GM23338 (cell line): ENCODE measurements at regions not wholly inside any gene's neighbourhood (a gene's known extent, or its start where the extent isn't known, plus 50 kb on each side); places are given as distances from the start of the nearest gene placed in this dataset.

Source experiments
- ATAC-seq: fragments of 200-7000 bp; cut with Tn5 transposase; 3 replicates; pipeline ENCODE4 v1.9.1; 2020
- DNase-seq: peaks from one replicate; pipeline ENCODE4 v3.0.0-alpha.2; 2015; ENCODE audit warnings: low spot score
- H2AFZ ChIP-seq: fragments of 200-600 bp; sonication (generic); 2 replicates; pipeline ENCODE4 v1.8.0; 2016; ENCODE audit warnings: antibody characterized with exemption, mild to moderate bottlenecking, moderate library complexity
- H3F3A ChIP-seq: fragments of 200-600 bp; sonication (generic); replicated peaks from 2 replicates; pipeline ENCODE4 v1.8.0; 2017; ENCODE audit warnings: antibody characterized with exemption, mixed run types, low read depth
- H3K27ac ChIP-seq: fragments of 200-600 bp; sonication (generic); 2 replicates; pipeline ENCODE4 v1.6.1; 2016; ENCODE audit warnings: low read depth
- H3K27me3 ChIP-seq: fragments of 200-600 bp; sonication (generic); 2 replicates; pipeline ENCODE4 v1.8.0; 2016; ENCODE audit warnings: mild to moderate bottlenecking, mixed run types, moderate library complexity; ENCODE audit not compliant: insufficient read depth
- H3K36me3 ChIP-seq: fragments of 200-600 bp; sonication (generic); 2 replicates; pipeline ENCODE4 v1.8.0; 2016; ENCODE audit warnings: mild to moderate bottlenecking; ENCODE audit not compliant: insufficient read depth
- H3K4me1 ChIP-seq: fragments of 200-600 bp; sonication (generic); 2 replicates; pipeline ENCODE4 v1.8.0; 2016; ENCODE audit warnings: mild to moderate bottlenecking, moderate library complexity; ENCODE audit not compliant: insufficient read depth
- H3K4me2 ChIP-seq: fragments of 200-600 bp; sonication (generic); 2 replicates; pipeline ENCODE4 v1.7.1; 2017; ENCODE audit warnings: mixed run types
- H3K4me3 ChIP-seq: fragments of 200-600 bp; sonication (generic); 2 replicates; pipeline ENCODE4 v1.6.1; 2016; ENCODE audit warnings: mixed run types
- H3K79me2 ChIP-seq: fragments of 200-600 bp; sonication (generic); replicated peaks from 2 replicates; pipeline ENCODE4 v1.8.0; 2017; ENCODE audit warnings: mild to moderate bottlenecking; ENCODE audit not compliant: insufficient read depth
- H3K9me2 ChIP-seq: fragments of 200-600 bp; sonication (generic); 2 replicates; pipeline ENCODE4 v1.8.0; 2017; ENCODE audit not compliant: insufficient read depth
- H4K20me1 ChIP-seq: fragments of 200-600 bp; sonication (generic); replicated peaks from 2 replicates; pipeline ENCODE4 v1.8.0; 2017; ENCODE audit warnings: mild to moderate bottlenecking; ENCODE audit not compliant: insufficient read depth
- H3K27ac Mint-ChIP-seq: 2 replicates; pipeline ENCODE4 v1.8.0; 2020; ENCODE audit warnings: inconsistent platforms, mild to moderate bottlenecking, moderate library complexity, mixed read lengths
- H3K27me3 Mint-ChIP-seq: 3 replicates; pipeline ENCODE4 v1.8.0; 2022; ENCODE audit warnings: low read depth, mild to moderate bottlenecking, moderate library complexity, mixed read lengths, inconsistent platforms; ENCODE audit not compliant: insufficient read depth, poor library complexity
- H3K36me3 Mint-ChIP-seq: 3 replicates; pipeline ENCODE4 v1.8.0; 2021; ENCODE audit warnings: low read depth, mild to moderate bottlenecking, inconsistent platforms, moderate library complexity, mixed read lengths
- H3K4me1 Mint-ChIP-seq: 3 replicates; pipeline ENCODE4 v1.8.0; 2020; ENCODE audit warnings: mild to moderate bottlenecking, inconsistent platforms, mixed read lengths
- H3K4me3 Mint-ChIP-seq: 3 replicates; pipeline ENCODE4 v1.8.0; 2021; ENCODE audit warnings: moderate library complexity, mild to moderate bottlenecking, inconsistent platforms, mixed read lengths
- H3K9me3 Mint-ChIP-seq: 3 replicates; pipeline ENCODE4 v1.8.0; 2020; ENCODE audit warnings: moderate library complexity, mild to moderate bottlenecking, inconsistent platforms, mixed read lengths
- CREB1 ChIP-seq: fragments of 250-450 bp; sonication (Bioruptor Pico); IDR thresholded peaks from 2 replicates; pipeline ENCODE4 v1.5.0; 2020; ENCODE audit warnings: low read depth, mild to moderate bottlenecking, moderate library complexity
- CTCF ChIP-seq, 2 experiments: fragments of 200-600 bp in 1 of 2; sonication (generic) in 1 of 2; conservative IDR thresholded peaks; 2 replicates each; pipeline versions ENCODE4 v1.5.1 to v1.6.1; 2016 to 2017; ENCODE audit warnings: antibody characterized with exemption in 2 of 2, low read depth in 2 of 2, mild to moderate bottlenecking in 2 of 2, moderate library complexity in 1 of 2
- ETS1 ChIP-seq: IDR thresholded peaks from 2 replicates; pipeline ENCODE4 v1.6.1; 2016; ENCODE audit warnings: antibody characterized with exemption
- NANOG ChIP-seq: IDR thresholded peaks from 2 replicates; pipeline ENCODE4 v1.6.1; 2016; ENCODE audit warnings: antibody characterized with exemption, borderline replicate concordance
- REST ChIP-seq: IDR thresholded peaks from one replicate; pipeline ENCODE4 v1.6.1; 2018; ENCODE audit warnings: antibody characterized with exemption; ENCODE audit not compliant: unreplicated experiment
- ZNF114 ChIP-seq: fragments of 250-450 bp; sonication (Bioruptor Pico); IDR thresholded peaks from 2 replicates; pipeline ENCODE4 v1.5.0; 2020; ENCODE audit warnings: mild to moderate bottlenecking, moderate library complexity
- ZNF462 ChIP-seq: fragments of 250-450 bp; sonication (Bioruptor Pico); IDR thresholded peaks from 2 replicates; pipeline ENCODE4 v1.5.0; 2020; ENCODE audit warnings: mild to moderate bottlenecking, moderate library complexity

- H2AFZ ChIP-seq, result no peak overlapping the region
- H3K4me3 ChIP-seq, result no peak overlapping the region
- H3K9me2 ChIP-seq, result 0 out of 2 replicates have a peak, but pooled peaks cover 6% of the 10 kb centered on the region
- H3K36me3 Mint-ChIP-seq, result peaks cover 11% of the 10 kb centered on the region
- H4K20me1 ChIP-seq, result no peaks in the 10 kb centered on the region
- H3K27ac ChIP-seq, result no peak overlapping the region
- no peak overlapping the region for H3K4me2 ChIP-seq
- DNase-seq, result no peak
- H3K4me3 Mint-ChIP-seq, result no peak overlapping the region
- H3K27me3 ChIP-seq, result no peaks in the 10 kb centered on the region
- no peaks in the 10 kb centered on the region for H3K27me3 Mint-ChIP-seq
- ATAC-seq, result no peak
- H3K9me3 Mint-ChIP-seq, result no peaks in the 10 kb centered on the region
- no peaks in the 10 kb centered on the region for H3K79me2 ChIP-seq
- H3K36me3 ChIP-seq, result no peaks in the 10 kb centered on the region
- no peak overlapping the region for H3K27ac Mint-ChIP-seq
- no peaks in the 10 kb centered on the region for H3F3A ChIP-seq
- no peaks in the 10 kb centered on the region for H3K4me1 Mint-ChIP-seq
- TF ChIP-seq NANOG, result no peak
- TF ChIP-seq ZNF462 (CRISPR knock-in tag), result no peak
- no peak for TF ChIP-seq CREB1
- TF ChIP-seq CTCF (conservative IDR thresholded peaks at IDR 0.05; ENCODE audit: low read depth in 2 of 2), result no peak
- no peak for TF ChIP-seq ZNF114 (CRISPR knock-in tag)
- no peaks in the 10 kb centered on the region for H3K4me1 ChIP-seq
These were observed 815.4 kb upstream of the PCDH10 start for GRCh38 chr4:132333724-132334047.

GRCh38 chr4:132334081-132334480 is 815.0 kb upstream of the PCDH10 start:
- no peaks in the 10 kb centered on the region for H3K4me1 ChIP-seq
- peaks cover 11% of the 10 kb centered on the region for H3K36me3 Mint-ChIP-seq
- H2AFZ ChIP-seq, result no peak overlapping the region
- no peaks in the 10 kb centered on the region for H3K79me2 ChIP-seq
- DNase-seq (no peak), ATAC-seq (no peak)
- H3K4me3 Mint-ChIP-seq, result no peak overlapping the region
- no peak overlapping the region for H3K4me2 ChIP-seq
- peaks cover 1% of the 10 kb centered on the region; the same call in 2 of the 3 replicates for H3K9me3 Mint-ChIP-seq
- H3K36me3 ChIP-seq, result no peaks in the 10 kb centered on the region
- H3K27ac Mint-ChIP-seq, result no peak overlapping the region
- H3K9me2 ChIP-seq, result 0 out of 2 replicates have a peak, but pooled peaks cover 6% of the 10 kb centered on the region
- H3K4me3 ChIP-seq, result no peak overlapping the region
- no peaks in the 10 kb centered on the region for H3K27me3 Mint-ChIP-seq
- no peaks in the 10 kb centered on the region for H3F3A ChIP-seq
- no peaks in the 10 kb centered on the region for H3K4me1 Mint-ChIP-seq
- H4K20me1 ChIP-seq, result no peaks in the 10 kb centered on the region
- H3K27me3 ChIP-seq, result no peaks in the 10 kb centered on the region
- H3K27ac ChIP-seq, result no peak overlapping the region
- no peak for TF ChIP-seq REST
- TF ChIP-seq ETS1, result no peak
- TF ChIP-seq CTCF (conservative IDR thresholded peaks at IDR 0.05; ENCODE audit: low read depth in 2 of 2), result no peak
